HCT116 (cell line): ENCODE measurements at regions not wholly inside any gene's neighbourhood (a gene's known extent, or its start where the extent isn't known, plus 50 kb on each side); places are given as distances from the start of the nearest gene placed in this dataset.

ENCODE experiments used
- ATAC-seq: fragments of 200-7000 bp; cut with Tn5 transposase; 2 replicates; pipeline ENCODE4 v1.9.1; 2020; ENCODE audit warnings: mild to moderate bottlenecking, moderate library complexity
- BruUV-seq: library from RNA; stranded (reverse); fragments of 400-500 nt; replicated peaks from 2 replicates; lab custom pipeline; 2021; lab: Mats Ljungman, UMichigan
- CTCF ChIA-PET: fragments of 300-600 bp; sonication (Branson Sonifier 250); formaldehyde crosslinking; loops from one replicate; lab custom pipeline; 2021; ENCODE audit warnings: antibody characterized with exemption; lab: Charles Lee
- POLR2A ChIA-PET: fragments of 300-600, 350-600 bp; sonication (Branson Sonifier 250); formaldehyde crosslinking; loops from one replicate; lab custom pipeline; 2021; ENCODE audit warnings: antibody characterized with exemption; lab: Charles Lee
- RAD21 ChIA-PET, 2 experiments: fragments of 300-600 bp; sonication (Branson Sonifier 250); formaldehyde crosslinking; loops; one replicate each; lab custom pipeline; 2023; ENCODE audit warnings: low total read pairs in 2 of 2; ENCODE audit not compliant: uncharacterized antibody in 2 of 2, unreplicated experiment in 2 of 2, low non-redundant PET in 1 of 2; lab: Charles Lee
- DNase-seq: peaks from one replicate; pipeline ENCODE4 v3.0.0-alpha.2; 2010; ENCODE audit warnings: low read depth, low spot score
- H2AFZ ChIP-seq: fragments of 200-600 bp; shearing (Covaris generic), sonication (generic); 2 replicates; pipeline ENCODE4 v1.6.1; 2017; ENCODE audit warnings: low read depth, mixed run types, mixed read lengths, antibody characterized with exemption, low read length; ENCODE audit not compliant: poor library complexity, severe bottlenecking
- H3K27ac ChIP-seq: 2 replicates; pipeline ENCODE4 v1.5.1; 2012; ENCODE audit warnings: low read depth, low read length
- H3K27me3 ChIP-seq: fragments of 200-600 bp; sonication (generic); 2 replicates; pipeline ENCODE4 v1.6.1; 2016; ENCODE audit warnings: mixed run types, low read length, mixed read lengths; ENCODE audit not compliant: insufficient read depth
- H3K36me3 ChIP-seq, 2 experiments: fragments of 200-500 bp in 1 of 2; fragments of 200-600 bp in 1 of 2; sonication (Bioruptor generic) in 1 of 2; sonication (generic) in 1 of 2; 2 replicates each; pipeline versions ENCODE4 v1.5.1 to v1.6.1; 2014 to 2016; ENCODE audit warnings: low read length in 2 of 2, inconsistent platforms in 1 of 2, mixed read lengths in 1 of 2, mixed run types in 1 of 2; ENCODE audit not compliant: insufficient read depth in 2 of 2, control insufficient read depth in 1 of 2
- H3K4me1 ChIP-seq, 2 experiments: fragments of 200-600 bp in 1 of 2; sonication (generic) in 1 of 2; 2 replicates each; pipeline versions ENCODE4 v1.5.1 to v1.6.1; 2012 to 2017; ENCODE audit warnings: low read length in 2 of 2, inconsistent platforms in 1 of 2, mild to moderate bottlenecking in 1 of 2, mixed read lengths in 1 of 2, mixed run types in 1 of 2, moderate library complexity in 1 of 2; ENCODE audit not compliant: insufficient read depth in 2 of 2, control insufficient read depth in 1 of 2
- H3K4me2 ChIP-seq: fragments of 200-600 bp; sonication (generic); 2 replicates; pipeline ENCODE4 v1.6.1; 2017; ENCODE audit warnings: mixed run types, low read length, mixed read lengths
- H3K4me3 ChIP-seq, 2 experiments: fragments of 200-600 bp in 1 of 2; sonication (generic) in 1 of 2; replicated peaks in 1 of 2; 2 replicates each; pipeline ENCODE4 v1.5.1; 2011 to 2016; ENCODE audit warnings: low read length in 2 of 2, control low read depth in 1 of 2, low read depth in 1 of 2, mild to moderate bottlenecking in 1 of 2, mixed read lengths in 1 of 2, mixed run types in 1 of 2
- H3K79me2 ChIP-seq: fragments of 200-600 bp; sonication (generic); 2 replicates; pipeline ENCODE4 v1.6.1; 2017; ENCODE audit warnings: mild to moderate bottlenecking, mixed run types, low read length, moderate library complexity, mixed read lengths; ENCODE audit not compliant: insufficient read depth
- H3K9ac ChIP-seq: fragments of 200-600 bp; sonication (generic); 2 replicates; pipeline ENCODE4 v1.6.1; 2016; ENCODE audit warnings: low read length, mixed read lengths
- H3K9me2 ChIP-seq: fragments of 200-600 bp; sonication (generic), shearing (Covaris generic); 2 replicates; pipeline ENCODE4 v1.6.1; 2017; ENCODE audit warnings: mixed run types, mild to moderate bottlenecking, moderate library complexity; ENCODE audit not compliant: insufficient read depth
- H3K9me3 ChIP-seq, 2 experiments: fragments of 200-500 bp in 1 of 2; fragments of 200-600 bp in 1 of 2; sonication (Bioruptor generic) in 1 of 2; sonication (generic) in 1 of 2; 2 replicates each; pipeline ENCODE4 v1.6.1; 2014 to 2017; ENCODE audit warnings: low read length in 2 of 2, mixed read lengths in 2 of 2, inconsistent platforms in 1 of 2, low read depth in 1 of 2, mild to moderate bottlenecking in 1 of 2, mixed run types in 1 of 2, moderate library complexity in 1 of 2; ENCODE audit not compliant: control insufficient read depth in 1 of 2, insufficient read depth in 1 of 2
- H4K20me1 ChIP-seq: fragments of 200-600 bp; sonication (generic), shearing (Covaris generic); 2 replicates; pipeline ENCODE4 v1.6.1; 2017; ENCODE audit warnings: mixed run types, mild to moderate bottlenecking, moderate library complexity; ENCODE audit not compliant: insufficient read depth
- CBX3 ChIP-seq: IDR thresholded peaks from 2 replicates; pipeline ENCODE4 v1.6.1; 2012; ENCODE audit warnings: low read depth
- EGR1 ChIP-seq: IDR thresholded peaks from 2 replicates; pipeline ENCODE4 v1.6.1; 2012; ENCODE audit warnings: low read depth
- ELF1 ChIP-seq: IDR thresholded peaks from 2 replicates; pipeline ENCODE4 v1.6.1; 2012; ENCODE audit warnings: low read depth, borderline replicate concordance
- EZH2 ChIP-seq: fragments of 200-600 bp; sonication (generic); IDR thresholded peaks from 2 replicates; pipeline ENCODE4 v1.6.1; 2017; ENCODE audit warnings: antibody characterized with exemption, mixed run types
- POLR2AphosphoS5 ChIP-seq: IDR thresholded peaks from 2 replicates; pipeline ENCODE4 v1.6.1; 2011; ENCODE audit warnings: mild to moderate bottlenecking, low read depth, low read length, moderate library complexity
- SIN3A ChIP-seq: IDR thresholded peaks from 2 replicates; pipeline ENCODE4 v1.6.1; 2012; ENCODE audit warnings: low read depth
- SRF ChIP-seq: IDR thresholded peaks from 2 replicates; pipeline ENCODE4 v1.6.1; 2012; ENCODE audit warnings: low read depth
- TCF7L2 ChIP-seq: IDR thresholded peaks from 2 replicates; pipeline ENCODE4 v1.7.0; 2011; ENCODE audit warnings: borderline replicate concordance, inconsistent platforms; ENCODE audit not compliant: insufficient read depth, insufficient read length; ENCODE audit errors: extremely low read depth
- ZBTB33 ChIP-seq: IDR thresholded peaks from 2 replicates; pipeline ENCODE4 v1.6.1; 2011; ENCODE audit warnings: mild to moderate bottlenecking, low read length, moderate library complexity; ENCODE audit not compliant: insufficient replicate concordance; ENCODE audit errors: extremely low read depth
- ZFX ChIP-seq: fragments of 450-650 bp; IDR thresholded peaks from 2 replicates; pipeline ENCODE4 v1.6.1; 2017
- ZNF274 ChIP-seq: fragments of 200-500 bp; sonication (Bioruptor generic); IDR thresholded peaks from 2 replicates; pipeline ENCODE4 v1.6.1; 2014; ENCODE audit warnings: mild to moderate bottlenecking, low read depth, low read length, inconsistent platforms
- intact Hi-C: fragments of 100-400 bp; cut with micrococcal nuclease; formaldehyde crosslinking; loops from 2 replicates; pipeline ENCODE4 v1.10.0; 2022
- TF ChIP-seq, protein P1 (sequence below): IDR thresholded peaks from 2 replicates; pipeline ENCODE4 v1.6.1; 2012
- TF ChIP-seq, protein P2 (sequence below): IDR thresholded peaks from 2 replicates; pipeline ENCODE4 v1.6.1; 2012; ENCODE audit warnings: low read depth

- ChIA-PET CTCF (no interaction called here), RAD21 (no interaction called here), POLR2A (no interaction called here)
- H3K9me3 ChIP-seq, result no peaks in the 10 kb centered on the region
- BruUV-seq, result no TSS peak
- no peaks in the 10 kb centered on the region for H3K4me1 ChIP-seq
- H4K20me1 ChIP-seq, result no peaks in the 10 kb centered on the region
- intact Hi-C loops, result no loop called here
- H3K4me3 ChIP-seq, result no peak overlapping the region
- H3K36me3 ChIP-seq, result no peaks in the 10 kb centered on the region
- no peak overlapping the region for H3K27ac ChIP-seq
- H3K4me2 ChIP-seq, result no peak overlapping the region
- no peak overlapping the region for H2AFZ ChIP-seq
- H3K9ac ChIP-seq, result no peak overlapping the region
- DNase-seq (no peak), ATAC-seq (no peak)
- no peaks in the 10 kb centered on the region for H3K9me2 ChIP-seq
- H3K27me3 ChIP-seq, result peaks cover 35% of the 10 kb centered on the region
- TF ChIP-seq ZBTB33 (no peak), EGR1 (no peak), TCF7L2 (no peak), ELF1 (no peak), POLR2AphosphoS5 (no peak), ZNF274 (no peak), SIN3A (no peak), CBX3 (no peak), SRF (no peak), ZFX (no peak), EZH2 (no peak)
- TF ChIP-seq, protein P1, sequence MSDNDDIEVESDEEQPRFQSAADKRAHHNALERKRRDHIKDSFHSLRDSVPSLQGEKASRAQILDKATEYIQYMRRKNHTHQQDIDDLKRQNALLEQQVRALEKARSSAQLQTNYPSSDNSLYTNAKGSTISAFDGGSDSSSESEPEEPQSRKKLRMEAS, result no peak
- TF ChIP-seq, protein P2, sequence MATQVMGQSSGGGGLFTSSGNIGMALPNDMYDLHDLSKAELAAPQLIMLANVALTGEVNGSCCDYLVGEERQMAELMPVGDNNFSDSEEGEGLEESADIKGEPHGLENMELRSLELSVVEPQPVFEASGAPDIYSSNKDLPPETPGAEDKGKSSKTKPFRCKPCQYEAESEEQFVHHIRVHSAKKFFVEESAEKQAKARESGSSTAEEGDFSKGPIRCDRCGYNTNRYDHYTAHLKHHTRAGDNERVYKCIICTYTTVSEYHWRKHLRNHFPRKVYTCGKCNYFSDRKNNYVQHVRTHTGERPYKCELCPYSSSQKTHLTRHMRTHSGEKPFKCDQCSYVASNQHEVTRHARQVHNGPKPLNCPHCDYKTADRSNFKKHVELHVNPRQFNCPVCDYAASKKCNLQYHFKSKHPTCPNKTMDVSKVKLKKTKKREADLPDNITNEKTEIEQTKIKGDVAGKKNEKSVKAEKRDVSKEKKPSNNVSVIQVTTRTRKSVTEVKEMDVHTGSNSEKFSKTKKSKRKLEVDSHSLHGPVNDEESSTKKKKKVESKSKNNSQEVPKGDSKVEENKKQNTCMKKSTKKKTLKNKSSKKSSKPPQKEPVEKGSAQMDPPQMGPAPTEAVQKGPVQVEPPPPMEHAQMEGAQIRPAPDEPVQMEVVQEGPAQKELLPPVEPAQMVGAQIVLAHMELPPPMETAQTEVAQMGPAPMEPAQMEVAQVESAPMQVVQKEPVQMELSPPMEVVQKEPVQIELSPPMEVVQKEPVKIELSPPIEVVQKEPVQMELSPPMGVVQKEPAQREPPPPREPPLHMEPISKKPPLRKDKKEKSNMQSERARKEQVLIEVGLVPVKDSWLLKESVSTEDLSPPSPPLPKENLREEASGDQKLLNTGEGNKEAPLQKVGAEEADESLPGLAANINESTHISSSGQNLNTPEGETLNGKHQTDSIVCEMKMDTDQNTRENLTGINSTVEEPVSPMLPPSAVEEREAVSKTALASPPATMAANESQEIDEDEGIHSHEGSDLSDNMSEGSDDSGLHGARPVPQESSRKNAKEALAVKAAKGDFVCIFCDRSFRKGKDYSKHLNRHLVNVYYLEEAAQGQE, result no peak
- no peaks in the 10 kb centered on the region for H3K79me2 ChIP-seq
Measured at GRCh38 chr12:125272383-125272933, 207.2 kb downstream of the AACS start.
